ENCODE measurements at regions not wholly inside any gene's neighbourhood (a gene's known extent, or its start where the extent isn't known, plus 50 kb on each side); places are given as distances from the start of the nearest gene placed in this dataset.
A peak's percentile ranks its signal among the peaks of the same experiment; 100 is the strongest.

- H3K27ac ChIP-seq (ENCODE audit: low read depth, low read length), result no peak overlapping the region
- H3K27me3 ChIP-seq (ENCODE audit: control insufficient read depth in 1 of 2, insufficient read depth in 2 of 2, low read length in 2 of 2), result no peaks in the 10 kb centered on the region
- no peak overlapping the region for H3K4me3 ChIP-seq (ENCODE audit: low read depth in 1 of 2, low read length in 2 of 2)
- peaks cover 16% of the 10 kb centered on the region for H3K4me1 ChIP-seq (ENCODE audit: insufficient read depth, low read length)
- no peaks in the 10 kb centered on the region for H3K36me3 ChIP-seq (ENCODE audit: insufficient read depth, low read length)
- H3K9me3 ChIP-seq (ENCODE audit: low read length), result no peaks in the 10 kb centered on the region
- H3K9ac ChIP-seq (ENCODE audit: low read length), result no peak overlapping the region
Measured at GRCh38 chr9:18385696-18386490, 88.1 kb upstream of the ADAMTSL1 start.

- Histone ChIP-seq H3K9me3 (ENCODE audit: low read length) (no peaks in the 10 kb centered on the region), H3K4me3 (ENCODE audit: low read depth in 1 of 2, low read length in 2 of 2) (no peak overlapping the region), H3K4me1 (ENCODE audit: insufficient read depth, low read length) (peaks cover 32% of the 10 kb centered on the region), H3K9ac (ENCODE audit: low read length) (no peak overlapping the region), H3K27me3 (ENCODE audit: control insufficient read depth in 1 of 2, insufficient read depth in 2 of 2, low read length in 2 of 2) (no peaks in the 10 kb centered on the region), H3K27ac (ENCODE audit: low read depth, low read length) (no peak overlapping the region), H3K36me3 (ENCODE audit: insufficient read depth, low read length) (no peaks in the 10 kb centered on the region)
Measured at GRCh38 chr9:18390393-18390792, 83.6 kb upstream of the ADAMTSL1 start.

- no peak overlapping the region for H3K9ac ChIP-seq (ENCODE audit: low read length)
- H3K4me3 ChIP-seq (ENCODE audit: low read depth in 1 of 2, low read length in 2 of 2), result no peak overlapping the region
- H3K4me1 ChIP-seq (ENCODE audit: insufficient read depth, low read length), result peaks cover 35% of the 10 kb centered on the region
- H3K36me3 ChIP-seq (ENCODE audit: insufficient read depth, low read length), result no peaks in the 10 kb centered on the region
- H3K27me3 ChIP-seq (ENCODE audit: control insufficient read depth in 1 of 2, insufficient read depth in 2 of 2, low read length in 2 of 2), result no peaks in the 10 kb centered on the region
- H3K9me3 ChIP-seq (ENCODE audit: low read length), result no peaks in the 10 kb centered on the region
- peak overlapping the region; percentile 60 for H3K27ac ChIP-seq (ENCODE audit: low read depth, low read length)
Measured at GRCh38 chr9:18393340-18394130, 80.4 kb upstream of the ADAMTSL1 start.

GRCh38 chr9:18394847-18395351 lies 79.1 kb upstream of the ADAMTSL1 start:
- peak overlapping the region; percentile 10 for H3K27ac ChIP-seq (ENCODE audit: low read depth, low read length)
- H3K4me3 ChIP-seq (ENCODE audit: low read depth in 1 of 2, low read length in 2 of 2), result no peak overlapping the region
- no peaks in the 10 kb centered on the region for H3K36me3 ChIP-seq (ENCODE audit: insufficient read depth, low read length)
- no peaks in the 10 kb centered on the region for H3K9me3 ChIP-seq (ENCODE audit: low read length)
- H3K27me3 ChIP-seq (ENCODE audit: control insufficient read depth in 1 of 2, insufficient read depth in 2 of 2, low read length in 2 of 2), result no peaks in the 10 kb centered on the region
- peaks cover 35% of the 10 kb centered on the region for H3K4me1 ChIP-seq (ENCODE audit: insufficient read depth, low read length)
- no peak overlapping the region for H3K9ac ChIP-seq (ENCODE audit: low read length)

GRCh38 chr9:18396102-18396728 lies 77.7 kb upstream of the ADAMTSL1 start:
- Histone ChIP-seq H3K36me3 (ENCODE audit: insufficient read depth, low read length) (no peaks in the 10 kb centered on the region), H3K27me3 (ENCODE audit: control insufficient read depth in 1 of 2, insufficient read depth in 2 of 2, low read length in 2 of 2) (no peaks in the 10 kb centered on the region), H3K4me3 (ENCODE audit: low read depth in 1 of 2, low read length in 2 of 2) (no peak overlapping the region), H3K4me1 (ENCODE audit: insufficient read depth, low read length) (peaks cover 30% of the 10 kb centered on the region), H3K27ac (ENCODE audit: low read depth, low read length) (no peak overlapping the region), H3K9ac (ENCODE audit: low read length) (no peak overlapping the region), H3K9me3 (ENCODE audit: low read length) (no peaks in the 10 kb centered on the region)

GRCh38 chr9:18397076-18397475 lies 76.9 kb upstream of the ADAMTSL1 start:
- Histone ChIP-seq H3K36me3 (ENCODE audit: insufficient read depth, low read length) (no peaks in the 10 kb centered on the region), H3K9me3 (ENCODE audit: low read length) (no peaks in the 10 kb centered on the region), H3K27me3 (ENCODE audit: control insufficient read depth in 1 of 2, insufficient read depth in 2 of 2, low read length in 2 of 2) (no peaks in the 10 kb centered on the region), H3K4me3 (ENCODE audit: low read depth in 1 of 2, low read length in 2 of 2) (no peak overlapping the region), H3K4me1 (ENCODE audit: insufficient read depth, low read length) (peaks cover 30% of the 10 kb centered on the region), H3K27ac (ENCODE audit: low read depth, low read length) (no peak overlapping the region), H3K9ac (ENCODE audit: low read length) (no peak overlapping the region)

- no peaks in the 10 kb centered on the region for H3K9me3 ChIP-seq (ENCODE audit: low read length)
- peaks cover 30% of the 10 kb centered on the region for H3K4me1 ChIP-seq (ENCODE audit: insufficient read depth, low read length)
- no peak overlapping the region for H3K27ac ChIP-seq (ENCODE audit: low read depth, low read length)
- H3K9ac ChIP-seq (ENCODE audit: low read length), result no peak overlapping the region
- H3K36me3 ChIP-seq (ENCODE audit: insufficient read depth, low read length), result no peaks in the 10 kb centered on the region
- H3K27me3 ChIP-seq (ENCODE audit: control insufficient read depth in 1 of 2, insufficient read depth in 2 of 2, low read length in 2 of 2), result no peaks in the 10 kb centered on the region
- H3K4me3 ChIP-seq (ENCODE audit: low read depth in 1 of 2, low read length in 2 of 2), result no peak overlapping the region
Measured at GRCh38 chr9:18398038-18398437, 75.9 kb upstream of the ADAMTSL1 start.

GRCh38 chr9:18404434-18405029 lies 69.4 kb upstream of the ADAMTSL1 start:
- Histone ChIP-seq H3K9ac (ENCODE audit: low read length) (no peak overlapping the region), H3K9me3 (ENCODE audit: low read length) (no peaks in the 10 kb centered on the region), H3K4me3 (ENCODE audit: low read depth in 1 of 2, low read length in 2 of 2) (no peak overlapping the region), H3K4me1 (ENCODE audit: insufficient read depth, low read length) (no peaks in the 10 kb centered on the region), H3K27me3 (ENCODE audit: control insufficient read depth in 1 of 2, insufficient read depth in 2 of 2, low read length in 2 of 2) (no peaks in the 10 kb centered on the region), H3K27ac (ENCODE audit: low read depth, low read length) (no peak overlapping the region), H3K36me3 (ENCODE audit: insufficient read depth, low read length) (no peaks in the 10 kb centered on the region)

GRCh38 chr9:18405240-18405639 lies 68.7 kb upstream of the ADAMTSL1 start:
- H3K27me3 ChIP-seq (ENCODE audit: control insufficient read depth in 1 of 2, insufficient read depth in 2 of 2, low read length in 2 of 2), result no peaks in the 10 kb centered on the region
- H3K9me3 ChIP-seq (ENCODE audit: low read length), result no peaks in the 10 kb centered on the region
- no peak overlapping the region for H3K9ac ChIP-seq (ENCODE audit: low read length)
- no peak overlapping the region for H3K4me3 ChIP-seq (ENCODE audit: low read depth in 1 of 2, low read length in 2 of 2)
- H3K36me3 ChIP-seq (ENCODE audit: insufficient read depth, low read length), result no peaks in the 10 kb centered on the region
- no peak overlapping the region for H3K27ac ChIP-seq (ENCODE audit: low read depth, low read length)
- no peaks in the 10 kb centered on the region for H3K4me1 ChIP-seq (ENCODE audit: insufficient read depth, low read length)

- H3K9me3 ChIP-seq (ENCODE audit: low read length), result no peaks in the 10 kb centered on the region
- no peaks in the 10 kb centered on the region for H3K36me3 ChIP-seq (ENCODE audit: insufficient read depth, low read length)
- no peaks in the 10 kb centered on the region for H3K4me1 ChIP-seq (ENCODE audit: insufficient read depth, low read length)
- no peak overlapping the region for H3K27ac ChIP-seq (ENCODE audit: low read depth, low read length)
- H3K27me3 ChIP-seq (ENCODE audit: control insufficient read depth in 1 of 2, insufficient read depth in 2 of 2, low read length in 2 of 2), result no peaks in the 10 kb centered on the region
- H3K9ac ChIP-seq (ENCODE audit: low read length), result no peak overlapping the region
- no peak overlapping the region for H3K4me3 ChIP-seq (ENCODE audit: low read depth in 1 of 2, low read length in 2 of 2)
Measured at GRCh38 chr9:18410983-18411382, 63.0 kb upstream of the ADAMTSL1 start.

GRCh38 chr9:18421391-18421790 lies 52.6 kb upstream of the ADAMTSL1 start:
- H3K27ac ChIP-seq (ENCODE audit: low read depth, low read length), result no peak overlapping the region
- H3K36me3 ChIP-seq (ENCODE audit: insufficient read depth, low read length), result no peaks in the 10 kb centered on the region
- H3K27me3 ChIP-seq (ENCODE audit: control insufficient read depth in 1 of 2, insufficient read depth in 2 of 2, low read length in 2 of 2), result no peaks in the 10 kb centered on the region
- no peak overlapping the region for H3K9ac ChIP-seq (ENCODE audit: low read length)
- H3K4me3 ChIP-seq (ENCODE audit: low read depth in 1 of 2, low read length in 2 of 2), result no peak overlapping the region
- H3K4me1 ChIP-seq (ENCODE audit: insufficient read depth, low read length), result no peaks in the 10 kb centered on the region
- H3K9me3 ChIP-seq (ENCODE audit: low read length), result no peaks in the 10 kb centered on the region

Data from muscle layer of colon (tissue), 2 donors.